NCI-H1092 (cell line): ENCODE measurements at regions not wholly inside any gene's neighbourhood (a gene's known extent, or its start where the extent isn't known, plus 50 kb on each side); places are given as distances from the start of the nearest gene placed in this dataset.
"Not testable (repeated sequence)": the region's sequence is repeated elsewhere in the genome, so short reads cannot be mapped to it uniquely, and the experiment has no call there.

Source experiments
- DNase-seq: peaks from one replicate; lab custom pipeline; 2025; lab: John Stamatoyannopoulos, UW

GRCh38 chr9:81741103-81741502 lies 51.8 kb upstream of the TLE1 start:
- DNase-seq: no peak

GRCh38 chr9:81748091-81748490 lies 58.7 kb upstream of the TLE1 start:
- DNase-seq: no peak

GRCh38 chr9:81753436-81753835 lies 64.1 kb upstream of the TLE1 start:
- DNase-seq: no peak

GRCh38 chr9:81754245-81754644 lies 64.9 kb upstream of the TLE1 start:
- DNase-seq: no peak

GRCh38 chr9:81755721-81756120 lies 66.4 kb upstream of the TLE1 start:
- DNase-seq: no peak

GRCh38 chr9:81756561-81756960 lies 67.2 kb upstream of the TLE1 start:
- DNase-seq: no peak

- no peak for DNase-seq
Measured at GRCh38 chr9:81758123-81758797, 68.9 kb upstream of the TLE1 start.

GRCh38 chr9:81759680-81760215 lies 70.4 kb upstream of the TLE1 start:
- no peak for DNase-seq

GRCh38 chr9:81767921-81768320 lies 78.6 kb upstream of the TLE1 start:
- no peak for DNase-seq

GRCh38 chr9:81771571-81771970 lies 82.2 kb upstream of the TLE1 start:
- no peak for DNase-seq

- DNase-seq: no peak
Measured at GRCh38 chr9:81772144-81772543, 82.8 kb upstream of the TLE1 start.

GRCh38 chr9:81776390-81776789 lies 87.0 kb upstream of the TLE1 start:
- peak; percentile 47 for DNase-seq

- DNase-seq: no peak
Measured at GRCh38 chr9:81776834-81777233, 87.5 kb upstream of the TLE1 start.

- DNase-seq: no peak
Measured at GRCh38 chr9:81777482-81777881, 88.1 kb upstream of the TLE1 start.

- DNase-seq: no peak
Measured at GRCh38 chr9:81782313-81782995, 93.1 kb upstream of the TLE1 start.

- no peak for DNase-seq
Measured at GRCh38 chr9:81787747-81788632, 98.6 kb upstream of the TLE1 start.

GRCh38 chr9:81789721-81790120 lies 100.4 kb upstream of the TLE1 start:
- DNase-seq: no peak

GRCh38 chr9:81790166-81790565 lies 100.8 kb upstream of the TLE1 start:
- no peak for DNase-seq

GRCh38 chr9:81791076-81791475 lies 101.7 kb upstream of the TLE1 start:
- DNase-seq: no peak

- DNase-seq: no peak
Measured at GRCh38 chr9:81798606-81799005, 109.3 kb upstream of the TLE1 start.

- no peak for DNase-seq
Measured at GRCh38 chr9:81801190-81801589, 111.8 kb upstream of the TLE1 start.

- DNase-seq: no peak
Measured at GRCh38 chr9:81804306-81804705, 115.0 kb upstream of the TLE1 start.

- DNase-seq: not testable (repeated sequence)
Measured at GRCh38 chr9:81811688-81812087, 116.5 kb upstream of the SPATA31D4 start.
